OCI-LY1 (cell line): ENCODE measurements at regions not wholly inside any gene's neighbourhood (a gene's known extent, or its start where the extent isn't known, plus 50 kb on each side); places are given as distances from the start of the nearest gene placed in this dataset.

Experiments used
- H2AFZ ChIP-seq: fragments of 200-600 bp; sonication (generic), shearing (Covaris generic); 2 replicates; pipeline ENCODE4 v1.6.0; 2014; ENCODE audit warnings: antibody characterized with exemption, mild to moderate bottlenecking, low read length
- H3F3A ChIP-seq: fragments of 200-600 bp; sonication (generic), shearing (Covaris generic); 2 replicates; pipeline ENCODE4 v1.6.0; 2014; ENCODE audit warnings: mild to moderate bottlenecking, antibody characterized with exemption, low read length, moderate library complexity; ENCODE audit not compliant: insufficient read depth
- H3K27ac ChIP-seq: fragments of 200-600 bp; sonication (generic); 2 replicates; pipeline ENCODE4 v1.5.1; 2014; ENCODE audit warnings: low read length, mixed run types, mild to moderate bottlenecking, low read depth; ENCODE audit not compliant: poor library complexity, severe bottlenecking
- H3K27me3 ChIP-seq: fragments of 200-600 bp; sonication (generic); 2 replicates; pipeline ENCODE4 v1.6.0; 2014; ENCODE audit warnings: antibody characterized with exemption, mild to moderate bottlenecking, low read length, moderate library complexity; ENCODE audit not compliant: insufficient read depth
- H3K36me3 ChIP-seq: fragments of 200-600 bp; sonication (generic); 2 replicates; pipeline ENCODE4 v1.6.1; 2014; ENCODE audit warnings: mild to moderate bottlenecking, antibody characterized with exemption, low read length, moderate library complexity, mixed read lengths; ENCODE audit not compliant: insufficient read depth
- H3K4me1 ChIP-seq: fragments of 200-600 bp; sonication (generic); 2 replicates; pipeline ENCODE4 v1.5.1; 2014; ENCODE audit warnings: mild to moderate bottlenecking, low read length, moderate library complexity; ENCODE audit not compliant: insufficient read depth, severe bottlenecking
- H3K4me2 ChIP-seq: fragments of 200-600 bp; sonication (generic), shearing (Covaris generic); 2 replicates; pipeline ENCODE4 v1.6.1; 2014; ENCODE audit warnings: low read length
- H3K4me3 ChIP-seq: fragments of 200-600 bp; sonication (generic); 2 replicates; pipeline ENCODE4 v1.5.1; 2014; ENCODE audit warnings: low read length, low read depth, mild to moderate bottlenecking, mixed read lengths; ENCODE audit not compliant: poor library complexity, severe bottlenecking
- H3K79me2 ChIP-seq: fragments of 200-600 bp; shearing (Covaris generic); 2 replicates; pipeline ENCODE4 v1.6.1; 2016; ENCODE audit warnings: mixed run types, low read length, mixed read lengths; ENCODE audit not compliant: insufficient read depth
- H3K9ac ChIP-seq: fragments of 200-600 bp; sonication (generic), shearing (Covaris generic); 2 replicates; pipeline ENCODE4 v1.6.1; 2014; ENCODE audit warnings: mild to moderate bottlenecking, low read length, mixed read lengths
- H3K9me2 ChIP-seq: fragments of 200-600 bp; sonication (generic), shearing (Covaris generic); 2 replicates; pipeline ENCODE4 v1.6.1; 2014; ENCODE audit warnings: low read depth, mild to moderate bottlenecking, low read length, mixed read lengths
- H3K9me3 ChIP-seq: fragments of 200-600 bp; shearing (Covaris generic); 2 replicates; pipeline ENCODE4 v1.6.1; 2014; ENCODE audit warnings: low read length, mixed read lengths
- H4K20me1 ChIP-seq: fragments of 200-600 bp; sonication (generic), shearing (Covaris generic); 2 replicates; pipeline ENCODE4 v1.6.0; 2016; ENCODE audit warnings: mild to moderate bottlenecking, low read length; ENCODE audit not compliant: insufficient read depth
- EZH2 ChIP-seq: fragments of 200-600 bp; sonication (generic), shearing (Covaris generic); IDR thresholded peaks from 2 replicates; pipeline ENCODE4 v1.8.0; 2017; ENCODE audit warnings: borderline replicate concordance, mixed run types, mild to moderate bottlenecking, antibody characterized with exemption, low read length, moderate library complexity, mixed read lengths
- TF ChIP-seq, protein P1 (sequence below): fragments of 200-600 bp; sonication (generic), shearing (Covaris generic); IDR thresholded peaks from 2 replicates; pipeline ENCODE4 v1.5.1; 2017; ENCODE audit warnings: mild to moderate bottlenecking, antibody characterized with exemption, low read length, moderate library complexity, mixed read lengths

DNA sequence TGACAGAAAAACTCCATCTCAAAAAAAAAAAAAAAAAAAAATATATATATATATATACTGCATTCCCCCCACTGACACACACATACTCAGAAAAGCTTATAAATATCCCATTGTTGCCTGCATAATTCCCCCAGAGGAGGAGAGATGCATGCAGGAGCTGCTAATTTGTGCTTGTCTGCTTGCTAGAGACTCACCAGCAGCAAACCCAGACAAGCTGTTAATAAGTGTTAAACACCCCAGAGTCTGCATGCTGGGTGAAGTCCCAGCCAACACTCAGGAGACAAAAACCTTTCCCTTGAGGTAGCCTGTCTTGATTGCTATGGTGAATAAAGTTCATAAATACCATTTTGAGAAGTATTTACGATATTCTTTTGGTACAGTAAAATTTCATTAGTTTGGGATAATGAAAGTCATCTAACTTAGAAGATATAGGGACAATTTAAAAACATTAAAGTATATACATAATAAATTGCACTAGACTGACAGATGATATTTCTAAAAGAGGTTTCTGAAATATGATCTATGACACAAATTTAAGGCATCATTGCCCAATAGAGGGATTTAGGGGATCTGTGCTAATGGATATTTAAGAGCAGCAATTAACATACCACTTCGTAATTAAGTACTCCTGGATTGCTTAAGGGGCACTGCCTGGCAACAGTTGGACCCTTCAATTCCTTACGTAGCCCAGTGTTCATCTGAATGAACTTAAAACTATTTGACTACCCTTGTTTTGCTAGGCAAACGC, 400.0 kb upstream of the C2CD4B start:
- TF ChIP-seq, protein P1, sequence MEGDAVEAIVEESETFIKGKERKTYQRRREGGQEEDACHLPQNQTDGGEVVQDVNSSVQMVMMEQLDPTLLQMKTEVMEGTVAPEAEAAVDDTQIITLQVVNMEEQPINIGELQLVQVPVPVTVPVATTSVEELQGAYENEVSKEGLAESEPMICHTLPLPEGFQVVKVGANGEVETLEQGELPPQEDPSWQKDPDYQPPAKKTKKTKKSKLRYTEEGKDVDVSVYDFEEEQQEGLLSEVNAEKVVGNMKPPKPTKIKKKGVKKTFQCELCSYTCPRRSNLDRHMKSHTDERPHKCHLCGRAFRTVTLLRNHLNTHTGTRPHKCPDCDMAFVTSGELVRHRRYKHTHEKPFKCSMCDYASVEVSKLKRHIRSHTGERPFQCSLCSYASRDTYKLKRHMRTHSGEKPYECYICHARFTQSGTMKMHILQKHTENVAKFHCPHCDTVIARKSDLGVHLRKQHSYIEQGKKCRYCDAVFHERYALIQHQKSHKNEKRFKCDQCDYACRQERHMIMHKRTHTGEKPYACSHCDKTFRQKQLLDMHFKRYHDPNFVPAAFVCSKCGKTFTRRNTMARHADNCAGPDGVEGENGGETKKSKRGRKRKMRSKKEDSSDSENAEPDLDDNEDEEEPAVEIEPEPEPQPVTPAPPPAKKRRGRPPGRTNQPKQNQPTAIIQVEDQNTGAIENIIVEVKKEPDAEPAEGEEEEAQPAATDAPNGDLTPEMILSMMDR = no peak
- TF ChIP-seq EZH2 = no peak
- no peak overlapping the region for H3K27ac ChIP-seq
- H3K79me2 ChIP-seq = no peaks in the 10 kb centered on the region
- H3K4me1 ChIP-seq = no peaks in the 10 kb centered on the region
- no peak overlapping the region for H3K4me3 ChIP-seq
- H3K36me3 ChIP-seq = no peaks in the 10 kb centered on the region
- H3K27me3 ChIP-seq = no peaks in the 10 kb centered on the region
- H3K9ac ChIP-seq = no peak overlapping the region
- no peaks in the 10 kb centered on the region for H3F3A ChIP-seq
- H3K9me2 ChIP-seq = no peaks in the 10 kb centered on the region
- H2AFZ ChIP-seq = no peak overlapping the region
- no peak overlapping the region for H3K4me2 ChIP-seq
- no peaks in the 10 kb centered on the region for H4K20me1 ChIP-seq
- no peaks in the 10 kb centered on the region for H3K9me3 ChIP-seq

DNA sequence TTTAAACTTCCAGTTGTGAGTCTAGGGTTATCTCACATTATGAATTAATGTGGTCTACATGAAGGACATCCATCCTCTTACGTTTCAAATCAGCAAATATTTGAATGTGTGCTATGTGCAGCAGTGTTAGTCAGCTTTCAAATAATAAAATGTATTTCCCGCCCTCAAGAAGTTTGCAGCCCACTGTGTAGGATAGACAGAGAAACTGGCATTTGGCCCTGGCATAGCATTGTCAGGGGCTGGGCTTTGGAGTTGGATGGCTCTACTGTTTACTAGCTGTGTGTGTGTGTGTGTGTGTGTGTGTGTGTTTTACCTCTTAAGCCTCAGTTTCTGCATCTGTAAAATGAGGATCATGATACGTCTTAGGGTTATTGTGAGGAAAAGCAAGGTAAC, 400.5 kb upstream of the C2CD4B start:
- Histone ChIP-seq H3K36me3 (no peaks in the 10 kb centered on the region), H3K9me3 (no peaks in the 10 kb centered on the region), H3K9me2 (no peaks in the 10 kb centered on the region), H3K9ac (no peak overlapping the region), H3K4me2 (no peak overlapping the region), H3F3A (no peaks in the 10 kb centered on the region), H2AFZ (no peak overlapping the region), H3K4me1 (no peaks in the 10 kb centered on the region), H3K27ac (no peak overlapping the region), H3K4me3 (no peak overlapping the region), H3K27me3 (no peaks in the 10 kb centered on the region), H4K20me1 (no peaks in the 10 kb centered on the region), H3K79me2 (no peaks in the 10 kb centered on the region)
- TF ChIP-seq, protein P1 = no peak
- no peak for TF ChIP-seq EZH2

DNA sequence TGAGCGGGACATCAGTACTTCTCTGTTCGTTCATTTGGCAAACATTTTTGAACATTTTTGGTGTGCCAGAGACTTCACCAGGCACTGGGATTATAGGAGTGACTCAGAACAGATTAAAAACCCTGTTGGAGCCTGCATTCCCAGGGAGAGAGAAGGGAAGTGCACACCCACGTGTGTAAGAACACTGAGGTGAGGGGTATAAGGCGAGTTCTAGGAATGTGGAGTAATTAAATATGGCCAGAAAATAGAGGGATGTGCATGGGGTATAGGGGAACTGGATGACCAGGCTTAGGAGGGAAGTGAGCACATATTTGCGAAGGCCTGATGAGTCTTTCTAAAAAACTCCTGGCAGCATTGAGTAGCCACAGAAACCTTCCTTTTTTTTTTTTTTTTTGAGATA, 401.2 kb upstream of the C2CD4B start:
- Histone ChIP-seq H3K9me2 (no peaks in the 10 kb centered on the region), H2AFZ (no peak overlapping the region), H3K79me2 (no peaks in the 10 kb centered on the region), H3K36me3 (no peaks in the 10 kb centered on the region), H3K9me3 (no peaks in the 10 kb centered on the region), H4K20me1 (no peaks in the 10 kb centered on the region), H3K4me2 (no peak overlapping the region), H3K4me1 (no peaks in the 10 kb centered on the region), H3K27ac (no peak overlapping the region), H3K4me3 (no peak overlapping the region), H3K27me3 (no peaks in the 10 kb centered on the region), H3F3A (no peaks in the 10 kb centered on the region), H3K9ac (no peak overlapping the region)
- TF ChIP-seq, protein P1 = no peak
- no peak for TF ChIP-seq EZH2
